ENCODE measurements at regions not wholly inside any gene's neighbourhood (a gene's known extent, or its start where the extent isn't known, plus 50 kb on each side); places are given as distances from the start of the nearest gene placed in this dataset.

DNA sequence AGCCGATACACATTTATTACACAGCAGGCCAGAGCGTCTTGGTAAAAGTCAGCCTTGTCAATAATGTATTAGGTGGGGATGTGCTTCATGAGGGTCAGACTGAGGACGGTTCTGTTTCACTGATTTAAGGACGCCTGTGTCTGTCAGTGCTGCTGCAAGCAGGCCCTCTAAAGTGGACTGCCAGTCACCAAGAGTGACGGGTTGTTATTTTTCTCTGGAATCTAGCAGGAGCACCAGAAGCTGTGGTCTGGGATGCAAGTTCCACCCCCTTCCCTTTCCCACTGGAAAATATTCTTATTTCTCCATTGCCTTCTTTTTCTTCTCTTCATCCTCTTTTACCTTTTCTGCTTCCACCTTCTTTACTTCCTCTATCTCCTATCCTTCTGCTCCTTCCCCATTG, 191.2 kb upstream of the NCAM1 start (continued):
- no peak for TF ChIP-seq TAF1 (IDR thresholded peaks at IDR 0.05; ENCODE audit: low read depth, low read length)
- no peak for TF ChIP-seq CBX8 (IDR thresholded peaks at IDR 0.05; ENCODE audit: borderline replicate concordance, low read depth, low read length)

All from H1 (cell line).